NCI-H1417 (cell line): ENCODE measurements at regions not wholly inside any gene's neighbourhood (a gene's known extent, or its start where the extent isn't known, plus 50 kb on each side); places are given as distances from the start of the nearest gene placed in this dataset.
"Not testable (repeated sequence)": the region's sequence is repeated elsewhere in the genome, so short reads cannot be mapped to it uniquely, and the experiment has no call there.

Source experiments
- DNase-seq, 3 experiments: peaks; one replicate each; lab custom pipeline; 2025; lab: John Stamatoyannopoulos, UW

DNA sequence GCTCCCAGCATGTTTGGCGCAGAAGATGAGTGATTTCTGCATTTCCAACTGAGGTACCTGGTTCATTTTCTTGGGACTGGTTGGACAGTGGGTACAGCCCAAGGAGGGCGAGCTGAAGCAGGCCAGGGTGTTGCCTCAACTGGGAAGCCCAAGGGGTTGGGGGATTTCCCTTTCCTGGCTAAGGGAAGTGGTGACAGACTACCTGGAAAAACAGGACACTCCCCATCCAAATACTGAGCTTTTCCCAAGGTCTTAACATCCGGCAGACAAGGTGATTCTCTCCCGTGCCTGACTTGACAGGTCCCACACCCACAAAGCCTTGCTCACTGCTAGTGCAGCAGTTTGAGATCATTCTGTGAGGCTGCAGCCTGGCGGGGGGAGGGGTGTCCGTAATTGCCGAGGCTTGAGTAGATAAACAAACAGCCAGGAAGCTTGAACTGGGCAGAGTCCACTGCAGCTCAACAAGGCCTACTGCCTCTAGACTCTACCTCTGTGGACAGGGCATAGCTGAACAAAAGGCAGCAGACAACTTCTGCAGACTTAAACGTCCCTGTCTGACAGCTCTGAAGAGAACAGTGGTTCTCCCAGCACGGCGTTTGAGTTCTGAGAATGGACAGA lies 307.7 kb upstream of the ARSJ start:
- DNase-seq: peak in 1 of 3 experiments; percentile 7

DNA sequence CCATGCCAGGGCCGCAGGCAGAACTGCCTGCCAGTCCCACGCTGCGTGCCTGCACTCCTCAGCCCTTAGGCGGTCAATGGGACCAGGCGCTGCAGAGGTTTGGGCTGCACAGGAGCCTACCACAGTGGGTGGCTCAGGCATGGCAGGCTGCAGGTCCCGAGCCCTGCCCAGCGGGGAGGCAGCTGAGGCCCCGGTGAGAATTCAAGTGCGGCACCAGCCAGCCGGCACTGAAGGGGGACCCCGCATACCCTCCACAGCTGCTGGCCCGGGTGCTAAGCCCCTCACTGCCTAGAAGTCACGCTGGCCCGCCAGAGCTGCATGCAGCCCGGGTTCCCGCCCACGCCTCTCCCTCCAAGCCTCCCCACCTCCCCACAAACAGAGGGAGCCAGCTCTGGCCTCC lies 302.5 kb upstream of the UGT8 start:
- DNase-seq: no peak

DNA sequence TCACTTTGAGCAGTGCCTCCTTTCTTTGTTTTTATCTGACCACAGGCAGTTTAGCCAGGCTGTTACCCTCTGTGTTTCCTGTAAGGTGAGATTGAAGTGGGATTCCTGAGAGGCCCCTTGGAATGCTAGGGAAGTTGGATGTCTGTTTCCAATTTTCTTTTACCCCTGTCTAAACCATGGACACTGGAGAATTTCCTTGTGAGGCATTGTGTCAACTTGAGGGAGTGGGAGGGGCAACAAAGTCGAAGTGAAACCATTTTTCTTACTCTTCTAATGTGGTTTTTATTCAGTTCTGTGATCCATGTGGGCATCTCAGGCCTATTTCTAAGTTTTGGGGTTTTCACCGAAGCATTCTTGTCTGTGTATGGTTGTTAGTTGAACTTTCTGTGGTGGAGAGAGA lies 296.1 kb upstream of the UGT8 start:
- no peak for DNase-seq

DNA sequence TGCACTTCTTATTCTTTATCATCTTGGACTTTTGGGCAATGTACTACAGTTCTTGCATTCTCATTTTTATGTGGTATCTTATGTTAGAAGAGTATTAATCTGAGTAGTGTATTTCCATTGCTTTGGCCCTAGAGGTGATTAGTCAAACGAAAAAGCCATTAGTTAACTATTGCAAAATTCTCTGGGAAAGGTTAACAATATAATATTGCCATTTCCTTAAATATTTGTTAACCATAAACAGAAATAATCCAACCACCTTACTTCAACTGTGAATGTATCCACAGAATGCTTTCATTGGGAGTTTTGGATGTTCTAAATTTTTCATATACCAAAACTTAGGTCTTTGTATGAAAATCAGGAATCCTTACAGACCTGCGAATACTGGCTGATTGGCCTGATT lies 294.6 kb upstream of the UGT8 start:
- no peak for DNase-seq

DNA sequence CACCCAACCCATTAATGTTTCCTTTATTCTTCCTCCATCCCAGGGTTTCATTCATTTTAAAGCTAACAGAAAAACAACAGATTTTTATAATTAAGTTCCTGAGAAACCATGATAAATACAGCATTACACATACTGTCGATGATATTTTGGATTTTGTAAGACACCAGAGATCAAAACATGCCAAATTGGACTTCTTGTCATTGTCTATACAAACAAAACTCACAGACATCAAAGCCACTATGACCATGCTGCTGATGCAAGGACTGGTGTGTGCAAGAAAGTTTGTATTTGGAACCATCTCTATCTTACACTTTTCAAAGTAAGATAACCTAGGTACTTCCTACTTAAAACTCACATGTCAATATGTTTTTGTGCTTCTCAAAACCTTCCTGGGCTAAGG lies 294.0 kb upstream of the UGT8 start:
- DNase-seq: no peak

DNA sequence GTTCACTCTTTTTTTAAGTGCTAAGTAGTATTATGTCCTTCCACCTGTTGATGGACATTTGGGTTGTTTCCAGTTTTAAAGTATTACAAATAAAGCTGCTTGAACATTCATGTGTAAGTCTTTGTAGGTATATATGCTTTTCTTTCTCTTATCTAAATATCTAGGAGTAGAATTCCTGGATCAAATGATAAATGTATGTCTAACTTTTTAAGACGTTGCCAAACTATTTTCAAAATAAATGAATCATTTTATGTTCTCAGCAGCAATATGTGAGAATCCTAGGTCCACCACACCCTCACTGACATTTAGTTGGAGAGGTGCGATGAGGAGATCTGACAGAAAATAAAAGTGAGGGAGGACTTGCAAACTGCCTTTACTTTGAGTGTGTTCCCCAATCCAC lies 291.7 kb upstream of the UGT8 start:
- no peak for DNase-seq

DNA sequence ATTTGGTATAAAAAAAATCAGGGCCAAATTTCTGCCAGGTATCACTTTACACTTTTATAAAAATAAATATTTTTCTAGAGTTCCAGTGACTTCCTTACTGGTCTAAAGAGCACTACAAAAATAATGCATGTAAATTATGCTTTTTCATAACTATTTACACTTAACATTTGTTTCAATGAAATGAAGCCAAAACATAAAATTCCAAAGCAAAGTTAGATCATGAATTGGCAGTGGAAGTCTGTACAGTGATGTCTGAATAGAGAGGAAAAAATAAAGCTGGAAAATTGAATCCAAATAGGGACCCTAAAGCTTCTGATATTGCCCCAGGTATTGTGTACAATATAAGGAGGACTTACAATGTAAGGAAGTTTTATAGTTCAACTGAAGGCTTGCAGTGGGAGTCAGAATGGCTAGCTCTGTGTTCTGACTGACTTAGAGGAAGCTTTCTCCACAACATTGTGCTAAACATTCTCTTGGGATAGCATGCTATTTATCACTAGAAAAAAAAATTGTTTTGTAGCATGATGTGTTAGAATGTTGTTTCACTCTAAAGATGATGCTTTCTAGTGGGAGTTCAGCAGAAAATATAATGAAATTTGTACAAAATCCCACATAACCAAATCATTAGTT lies 288.2 kb upstream of the UGT8 start:
- DNase-seq: no peak

DNA sequence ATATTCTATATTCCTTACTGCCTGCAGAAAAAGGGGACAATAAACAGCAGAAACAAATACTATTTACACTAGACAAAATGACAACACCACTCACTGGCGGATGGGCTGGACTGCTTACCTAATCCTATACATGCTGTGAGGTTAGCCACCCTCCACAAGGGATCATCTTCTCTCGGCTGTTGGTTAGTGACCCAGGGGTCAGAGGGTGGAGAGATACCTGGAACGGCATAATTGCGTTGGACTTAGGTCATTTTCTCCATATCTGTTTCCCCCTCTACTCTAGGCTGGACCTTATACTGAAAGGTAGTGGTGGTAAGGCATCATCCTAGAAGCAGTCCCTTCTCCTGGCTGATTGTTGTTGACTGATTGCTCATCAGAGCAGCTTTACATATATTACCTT lies 286.8 kb upstream of the UGT8 start:
- no peak for DNase-seq

DNA sequence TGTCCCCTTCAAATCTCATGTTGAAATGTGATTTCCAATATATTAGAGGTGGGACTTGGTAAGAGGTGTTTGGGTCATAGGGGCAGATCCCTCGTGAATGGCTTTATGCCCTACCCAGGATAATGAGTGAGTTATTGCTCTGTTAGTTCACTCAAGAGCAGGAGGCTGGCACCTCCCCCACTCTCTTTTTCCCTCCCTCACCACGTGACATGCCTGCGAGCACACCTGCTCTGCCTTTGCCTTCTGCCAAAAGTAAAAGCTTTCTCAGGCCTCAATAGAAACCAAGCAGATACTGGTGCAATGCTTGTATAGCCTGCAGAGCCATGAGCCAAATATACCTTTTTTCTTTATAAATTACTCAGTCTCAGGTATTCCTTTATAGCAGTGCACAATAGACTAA lies 286.3 kb upstream of the UGT8 start:
- DNase-seq: peak; percentile 1 to 57 (median 17)

DNA sequence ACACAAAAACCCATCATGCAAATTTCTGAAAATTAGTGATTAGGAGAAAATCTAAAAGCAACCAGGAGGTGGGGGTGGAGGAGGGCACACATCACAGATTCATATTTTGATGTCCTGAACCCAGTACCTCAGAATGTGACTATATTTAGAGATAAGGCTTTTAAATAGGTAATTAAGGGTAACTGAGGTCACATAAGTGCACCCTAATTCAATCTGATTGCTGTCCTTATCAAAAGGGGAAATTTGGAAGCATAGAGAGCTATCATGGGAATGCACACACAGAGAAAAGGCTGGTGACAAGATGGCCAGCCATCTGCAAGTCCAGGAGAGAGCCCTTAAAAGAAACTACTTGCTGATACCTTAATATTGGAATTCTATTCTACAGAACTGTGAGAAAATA lies 281.8 kb upstream of the UGT8 start:
- DNase-seq: no peak

DNA sequence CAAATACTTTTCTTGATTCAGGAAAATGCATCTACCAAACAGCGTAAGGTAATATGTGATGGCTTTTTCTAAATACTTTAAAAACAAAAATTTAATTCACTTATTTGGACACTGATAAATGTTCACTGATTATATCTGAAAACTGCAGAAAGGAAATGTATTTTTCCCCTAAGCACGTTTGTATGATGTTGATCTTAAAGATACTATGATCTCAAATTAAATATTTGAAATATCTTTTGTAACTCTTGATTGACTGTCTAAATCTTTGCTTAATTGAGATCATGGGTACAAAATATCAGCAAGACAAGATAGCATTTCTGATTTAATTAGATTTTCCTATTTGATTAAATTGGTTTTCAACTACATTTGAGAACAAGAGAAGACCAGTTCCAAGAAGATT lies 281.0 kb upstream of the UGT8 start:
- DNase-seq: no peak

DNA sequence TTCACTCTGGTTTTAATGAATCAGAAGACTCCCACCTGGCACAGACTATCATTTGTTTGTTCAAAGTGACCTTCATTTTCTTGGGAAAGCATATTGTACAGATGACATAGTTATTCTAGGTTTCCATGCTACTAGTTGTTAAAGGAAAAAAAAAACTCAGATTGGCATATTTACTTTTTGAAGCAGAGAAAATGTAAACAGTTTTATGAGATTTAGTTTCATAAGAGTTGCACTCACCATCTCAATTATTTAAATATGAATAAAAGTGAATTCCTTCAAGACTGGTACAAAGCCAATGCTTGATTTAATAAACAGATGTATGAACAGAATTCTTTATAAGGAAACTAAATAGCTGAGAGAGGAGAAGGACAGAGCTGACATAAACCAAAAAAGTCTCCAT lies 280.3 kb upstream of the UGT8 start:
- no peak for DNase-seq

DNA sequence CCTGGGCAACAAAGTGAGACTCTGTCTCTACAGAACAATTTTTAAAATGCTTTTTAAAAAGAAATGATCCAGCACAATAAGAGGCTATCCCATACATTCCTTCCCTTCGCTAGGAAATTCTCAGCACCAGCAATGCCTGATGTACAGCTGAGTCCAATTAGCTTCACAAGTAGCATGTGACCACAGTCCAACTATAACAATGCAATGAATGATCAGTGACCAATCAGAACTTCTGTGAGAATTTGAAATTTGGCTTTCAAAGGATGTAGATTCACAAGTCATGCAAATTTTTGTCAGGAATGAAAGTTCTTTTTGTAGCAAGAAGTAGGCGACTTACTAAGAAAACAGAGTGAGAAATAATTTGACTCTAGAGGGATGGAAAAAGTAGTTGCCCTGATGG lies 278.5 kb upstream of the UGT8 start:
- DNase-seq: no peak

DNA sequence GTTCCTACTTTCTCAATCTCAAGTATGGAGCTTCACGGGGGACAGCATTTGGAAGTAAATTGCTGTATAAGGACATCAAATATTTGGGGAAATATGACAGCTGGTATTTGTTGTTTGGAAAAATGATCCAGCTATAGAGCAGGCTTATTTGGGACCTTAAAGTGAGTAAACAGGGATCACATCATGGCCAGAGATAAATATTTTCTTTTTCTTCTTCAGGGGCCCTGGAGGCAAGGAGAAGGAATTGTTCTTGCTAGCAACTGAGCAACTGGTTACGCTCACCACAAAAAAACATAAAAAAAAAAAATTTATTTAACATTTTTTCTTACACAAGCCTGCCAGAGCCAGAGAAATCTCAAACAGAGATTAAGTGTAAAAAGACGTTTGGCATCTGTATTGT lies 277.2 kb upstream of the UGT8 start:
- DNase-seq: no peak

DNA sequence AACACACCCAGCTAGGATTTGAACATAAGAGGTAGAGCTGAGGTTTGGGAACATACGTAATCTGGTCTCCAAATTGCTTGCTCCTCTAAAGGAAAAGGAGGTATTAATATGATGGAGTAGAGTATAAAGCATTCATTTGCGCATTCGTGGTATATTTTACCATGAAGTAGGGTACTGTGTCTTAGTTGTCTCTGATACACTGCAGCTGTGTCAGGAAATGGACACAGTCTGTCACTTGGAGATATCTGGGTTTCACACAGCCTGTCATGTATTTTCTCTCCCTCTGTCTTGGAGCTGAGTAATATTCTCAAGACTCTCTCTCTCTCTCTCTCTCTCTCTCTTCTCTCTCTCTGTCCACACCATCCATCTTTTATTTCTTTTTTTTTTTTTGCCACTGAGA lies 274.8 kb upstream of the UGT8 start:
- DNase-seq: no peak

DNA sequence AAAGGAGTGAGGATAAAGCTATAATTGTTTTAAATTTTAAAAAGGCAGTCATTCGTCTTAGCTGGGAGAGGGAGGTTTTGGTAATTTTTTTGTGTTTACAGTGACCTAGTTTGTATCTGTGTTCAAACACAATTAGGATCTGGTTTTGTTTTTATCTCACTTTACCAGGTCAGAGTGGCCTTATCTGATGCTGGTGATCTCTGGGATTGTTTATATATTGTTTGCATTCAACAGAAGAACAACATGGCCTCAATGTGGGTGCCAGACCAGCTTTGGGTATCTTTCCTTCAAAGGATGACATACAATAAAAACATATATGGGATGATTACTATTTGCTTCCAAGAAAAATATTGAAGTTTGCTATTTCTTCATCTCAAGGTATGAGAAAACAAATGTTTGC lies 272.2 kb upstream of the UGT8 start:
- DNase-seq: no peak

DNA sequence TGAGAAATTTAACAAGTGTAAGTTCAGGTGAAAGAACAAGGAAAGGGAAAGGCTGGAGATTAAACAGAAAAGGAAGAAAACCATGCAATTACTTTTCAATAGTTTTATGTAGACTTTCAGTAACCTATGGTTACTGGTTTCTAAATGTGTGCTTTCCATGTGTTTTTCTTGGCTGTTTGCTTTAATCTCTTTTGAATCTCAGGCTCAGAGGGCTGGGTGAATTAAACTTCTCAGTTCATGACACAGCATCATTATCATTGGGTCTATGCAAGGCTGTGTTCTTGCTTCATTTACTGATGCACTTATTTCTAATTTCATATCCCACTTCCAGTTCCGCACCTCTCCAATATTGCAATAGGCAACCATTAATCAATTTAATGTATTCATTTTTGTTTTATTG lies 266.5 kb upstream of the UGT8 start:
- DNase-seq: no peak

DNA sequence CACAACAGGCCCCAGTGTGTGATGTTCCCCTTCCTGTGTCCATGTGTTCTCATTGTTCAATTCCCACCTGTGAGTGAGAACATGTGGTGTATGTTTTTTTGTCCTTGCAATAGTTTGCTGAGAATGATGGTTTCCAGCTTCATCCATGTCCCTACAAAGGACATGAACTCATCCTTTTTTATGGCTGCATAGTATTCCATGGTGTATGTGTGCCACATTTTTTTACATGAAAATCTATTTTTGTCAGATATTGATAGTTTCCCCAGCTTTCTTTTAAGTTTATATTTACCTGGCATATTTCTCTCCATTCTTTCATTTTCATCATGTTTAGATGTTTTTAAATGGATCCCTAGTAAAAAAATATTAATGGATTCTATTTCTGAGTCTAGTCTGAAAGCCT lies 264.2 kb upstream of the UGT8 start:
- not testable (repeated sequence) for DNase-seq

DNA sequence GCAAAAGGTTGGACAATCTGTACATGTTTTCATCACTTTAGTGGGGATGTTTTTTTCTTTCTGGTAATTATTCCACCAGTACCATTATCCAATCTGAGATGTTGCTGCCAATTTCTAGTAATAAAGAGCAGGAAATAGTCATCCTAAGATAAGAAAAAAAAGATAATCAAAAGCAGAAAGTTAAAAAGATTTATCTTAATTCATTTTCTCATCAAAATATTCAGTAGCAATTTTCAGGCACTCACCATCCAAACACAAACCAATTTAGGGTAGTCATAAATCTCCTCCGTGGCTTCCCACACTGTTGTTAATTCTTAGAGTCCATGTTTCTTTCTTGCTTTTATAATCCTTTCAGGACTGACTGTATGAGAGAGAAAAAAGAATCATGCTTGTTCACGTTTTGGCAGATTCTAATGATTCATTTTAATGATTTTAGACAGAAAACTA lies 263.7 kb upstream of the UGT8 start:
- no peak for DNase-seq

DNA sequence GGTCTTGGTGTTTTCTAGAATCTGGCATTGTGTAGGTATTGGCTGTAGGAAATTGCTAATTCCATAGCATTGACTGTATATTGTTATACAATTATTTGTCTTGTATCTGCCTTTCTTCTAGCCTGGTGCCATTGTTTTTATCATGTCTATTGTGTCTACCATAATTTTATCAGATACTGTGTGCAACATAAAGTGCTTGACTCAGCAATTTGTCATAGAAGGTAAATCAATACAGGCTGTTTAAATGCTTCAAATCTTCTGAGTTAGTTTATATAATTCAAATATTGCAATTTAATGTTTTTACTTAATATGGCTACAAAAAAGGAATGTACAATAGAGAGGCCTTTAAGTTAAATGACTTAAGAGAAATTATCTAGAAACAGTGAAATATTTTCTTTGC lies 263.3 kb upstream of the UGT8 start:
- no peak for DNase-seq

DNA sequence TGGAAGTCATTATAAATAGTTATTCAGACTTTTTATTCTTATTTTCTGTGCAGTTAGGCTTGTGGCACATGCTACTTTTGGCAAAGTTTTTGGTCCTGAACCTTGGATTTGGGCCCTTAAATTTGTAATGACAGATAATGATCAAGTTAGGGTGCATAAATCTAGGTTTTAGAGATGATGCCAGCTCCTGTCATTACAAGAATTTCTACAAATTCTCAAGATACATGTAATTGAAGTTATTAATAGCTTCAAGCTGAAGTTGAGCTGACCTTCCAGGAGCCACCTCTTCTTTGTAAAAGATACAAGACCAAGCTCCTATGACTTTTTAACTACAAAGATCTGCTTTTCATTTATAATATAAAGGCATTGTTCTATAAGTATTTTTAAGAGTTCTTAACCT lies 255.6 kb upstream of the UGT8 start:
- DNase-seq: no peak

DNA sequence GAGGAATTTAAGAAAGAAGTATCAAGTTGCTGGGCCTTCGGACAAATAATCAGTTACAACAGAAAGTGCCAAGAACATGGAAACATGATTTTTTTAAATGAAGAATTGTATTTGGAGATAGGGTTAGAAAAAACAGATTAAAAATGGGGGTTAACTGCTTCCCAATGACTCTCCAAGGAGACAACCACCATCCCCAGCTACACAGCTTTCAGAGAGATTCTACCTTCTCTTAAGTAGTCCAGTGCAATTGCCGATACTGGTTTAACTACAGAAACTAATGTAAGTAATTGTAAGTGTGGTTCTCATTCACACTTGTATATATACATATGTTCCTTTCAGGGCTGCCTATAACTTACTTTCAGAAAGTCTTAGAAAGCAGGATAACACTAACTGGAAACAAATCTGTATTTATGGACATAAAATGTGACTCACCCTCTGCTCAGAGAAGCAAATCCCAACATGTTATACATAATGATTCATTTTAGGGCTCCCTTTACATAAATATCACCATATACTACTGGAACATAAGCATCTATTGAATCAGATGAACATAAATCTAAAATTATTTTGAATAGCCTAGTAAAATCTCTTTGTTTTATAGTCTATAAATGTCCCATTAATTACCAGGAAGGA lies 248.9 kb upstream of the UGT8 start:
- no peak for DNase-seq

DNA sequence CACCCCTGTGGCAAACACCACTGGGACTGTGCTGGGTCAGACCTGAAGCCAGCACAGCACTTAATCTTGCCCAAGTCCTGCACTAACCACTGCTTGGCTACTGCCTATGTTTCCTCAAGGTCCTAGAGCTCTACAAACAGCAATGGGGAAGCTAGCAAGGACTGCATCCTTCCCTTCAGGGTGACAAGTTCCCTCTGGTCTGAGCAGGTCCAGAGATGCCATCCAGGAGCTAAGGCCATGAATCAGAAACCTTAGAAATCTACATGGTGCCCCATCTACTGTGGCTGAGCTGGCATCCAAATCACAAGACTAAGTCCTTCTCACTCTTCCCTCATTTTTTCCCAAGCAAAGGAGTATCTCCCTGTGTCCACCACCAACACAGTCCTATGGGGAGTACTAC lies 239.7 kb upstream of the UGT8 start:
- DNase-seq: no peak

DNA sequence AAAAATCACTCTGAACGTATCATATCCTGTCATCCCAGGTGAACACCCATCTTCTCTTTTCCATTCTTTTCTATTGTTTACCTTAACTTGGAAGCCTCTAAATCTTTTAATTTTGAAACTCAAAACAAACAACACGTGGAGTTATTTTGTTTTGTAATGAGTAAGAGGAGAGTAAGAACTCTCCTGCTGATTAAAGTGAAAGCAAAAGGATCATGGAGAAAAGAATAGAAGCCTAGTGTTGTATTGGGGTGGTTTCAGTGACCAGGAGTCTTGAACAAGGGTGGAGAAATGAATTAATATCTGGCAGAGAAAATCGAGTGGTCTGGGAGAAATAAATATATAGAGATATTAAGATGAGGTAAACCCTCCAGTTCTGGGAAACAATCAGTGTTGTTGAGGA lies 237.4 kb upstream of the UGT8 start:
- DNase-seq: no peak
